IMR-90 (cell line): ENCODE measurements at regions not wholly inside any gene's neighbourhood (a gene's known extent, or its start where the extent isn't known, plus 50 kb on each side); places are given as distances from the start of the nearest gene placed in this dataset.

ENCODE experiments used
- ATAC-seq: fragments of 200-7000 bp; cut with Tn5 transposase; 2 replicates; pipeline ENCODE4 v1.9.1; 2020; ENCODE audit warnings: low read depth, mild to moderate bottlenecking, moderate library complexity
- BruUV-seq: library from RNA; stranded (reverse); fragments of 400-500 nt; replicated peaks from 2 replicates; lab custom pipeline; 2021; lab: Mats Ljungman, UMichigan
- CTCF ChIA-PET: fragments of 300-600 bp; formaldehyde crosslinking; extraction: SDS; loops from one replicate; lab custom pipeline; 2021; ENCODE audit warnings: antibody characterized with exemption; lab: Yijun Ruan, JAX
- POLR2A ChIA-PET: fragments of 300-600 bp; sonication (Branson Sonifier 250); formaldehyde crosslinking; loops from one replicate; lab custom pipeline; 2022; ENCODE audit warnings: antibody characterized with exemption; ENCODE audit not compliant: unreplicated experiment; lab: Charles Lee
- DNase-seq: peaks from one replicate; pipeline ENCODE4 v3.0.0; 2013
- H2AFZ ChIP-seq: replicated peaks from 2 replicates; pipeline ENCODE3; 2013; ENCODE audit warnings: low read length, mild to moderate bottlenecking; ENCODE audit not compliant: poor library complexity
- H2AK5ac ChIP-seq: 2 replicates; pipeline ENCODE4 v1.6.1; 2013; ENCODE audit warnings: low read depth, low read length, inconsistent platforms
- H2AK9ac ChIP-seq: replicated peaks from 2 replicates; pipeline ENCODE3; 2013; ENCODE audit warnings: mild to moderate bottlenecking, low read depth, low read length, moderate library complexity; ENCODE audit not compliant: poor library complexity
- H2BK120ac ChIP-seq: 2 replicates; pipeline ENCODE4 v1.6.1; 2013; ENCODE audit warnings: low read depth, low read length, inconsistent platforms
- H2BK15ac ChIP-seq: 3 replicates; pipeline ENCODE4 v1.6.1; 2013; ENCODE audit warnings: low read depth, low read length, inconsistent platforms
- H2BK20ac ChIP-seq: 2 replicates; pipeline ENCODE4 v1.6.1; 2013; ENCODE audit warnings: low read depth, mild to moderate bottlenecking, inconsistent platforms, low read length, moderate library complexity
- H2BK5ac ChIP-seq: 2 replicates; pipeline ENCODE4 v1.6.1; 2013; ENCODE audit warnings: mild to moderate bottlenecking, low read depth, low read length, inconsistent platforms; ENCODE audit not compliant: poor library complexity, severe bottlenecking
- H3K14ac ChIP-seq: replicated peaks from 2 replicates; pipeline ENCODE4 v1.6.1; 2013; ENCODE audit warnings: low read depth, low read length, inconsistent platforms
- H3K18ac ChIP-seq: 2 replicates; pipeline ENCODE4 v1.6.1; 2013; ENCODE audit warnings: low read depth, low read length, control low read depth
- H3K23ac ChIP-seq: 2 replicates; pipeline ENCODE4 v1.6.1; 2013; ENCODE audit warnings: low read depth, low read length, inconsistent platforms
- H3K27ac ChIP-seq: 2 replicates; pipeline ENCODE4 v1.5.1; 2013; ENCODE audit warnings: mild to moderate bottlenecking, control low read depth, low read length; ENCODE audit not compliant: insufficient read depth
- H3K27me3 ChIP-seq: 2 replicates; pipeline ENCODE4 v1.6.1; 2013; ENCODE audit warnings: low read length; ENCODE audit not compliant: control insufficient read depth, insufficient read depth
- H3K36me3 ChIP-seq: 2 replicates; pipeline ENCODE4 v1.6.1; 2013; ENCODE audit warnings: low read length, mixed read lengths; ENCODE audit not compliant: control insufficient read depth, insufficient read depth
- H3K4ac ChIP-seq: 2 replicates; pipeline ENCODE4 v1.6.1; 2013; ENCODE audit warnings: low read depth, low read length, inconsistent platforms
- H3K4me1 ChIP-seq: 2 replicates; pipeline ENCODE4 v1.6.1; 2013; ENCODE audit warnings: low read length, mixed read lengths; ENCODE audit not compliant: control insufficient read depth, insufficient read depth
- H3K4me2 ChIP-seq: 2 replicates; pipeline ENCODE4 v1.6.1; 2013; ENCODE audit warnings: low read depth, mild to moderate bottlenecking, control low read depth, low read length, moderate library complexity
- H3K4me3 ChIP-seq: 2 replicates; pipeline ENCODE4 v1.5.1; 2013; ENCODE audit warnings: low read depth, mild to moderate bottlenecking, control low read depth, low read length, moderate library complexity; ENCODE audit not compliant: insufficient read depth
- H3K56ac ChIP-seq: 2 replicates; pipeline ENCODE4 v1.6.1; 2013; ENCODE audit warnings: low read length, inconsistent platforms; ENCODE audit not compliant: insufficient read depth; ENCODE audit errors: extremely low read depth
- H3K79me1 ChIP-seq, 2 experiments: 2 replicates each; pipeline ENCODE4 v1.6.1; 2013; ENCODE audit warnings: low read length in 2 of 2, inconsistent platforms in 1 of 2, low read depth in 1 of 2
- H3K9ac ChIP-seq: 2 replicates; pipeline ENCODE4 v1.6.1; 2013; ENCODE audit warnings: low read depth, low read length, control low read depth
- H3K9me1 ChIP-seq: 2 replicates; pipeline ENCODE4 v1.6.1; 2013; ENCODE audit warnings: low read length, inconsistent platforms; ENCODE audit not compliant: insufficient read depth
- H3K9me3 ChIP-seq: 2 replicates; pipeline ENCODE4 v1.6.1; 2013; ENCODE audit warnings: low read length; ENCODE audit not compliant: control insufficient read depth, insufficient read depth
- H4K20me1 ChIP-seq: 2 replicates; pipeline ENCODE4 v1.6.1; 2013; ENCODE audit warnings: low read length, inconsistent platforms; ENCODE audit not compliant: insufficient read depth
- H4K5ac ChIP-seq: 2 replicates; pipeline ENCODE4 v1.6.1; 2013; ENCODE audit warnings: mild to moderate bottlenecking, low read depth, low read length, control low read depth
- H4K8ac ChIP-seq, 2 experiments: 2 replicates each; pipeline ENCODE4 v1.6.1; 2013; ENCODE audit warnings: low read depth in 2 of 2, low read length in 2 of 2, control low read depth in 1 of 2, inconsistent platforms in 1 of 2
- H4K91ac ChIP-seq: 2 replicates; pipeline ENCODE4 v1.6.1; 2013; ENCODE audit warnings: low read depth, low read length, inconsistent platforms; ENCODE audit not compliant: insufficient read depth
- BHLHE40 ChIP-seq: fragments of 150-350 bp; IDR thresholded peaks from 2 replicates; pipeline ENCODE4 v1.6.1; 2016; ENCODE audit warnings: mild to moderate bottlenecking, low read depth, low read length
- CEBPB ChIP-seq: IDR thresholded peaks from 2 replicates; pipeline ENCODE4 v1.6.1; 2012; ENCODE audit warnings: low read depth, low read length, improper control_type of control experiment
- CHD1 ChIP-seq: IDR thresholded peaks from 2 replicates; pipeline ENCODE4 v1.6.1; 2012; ENCODE audit warnings: low read depth, low read length, improper control_type of control experiment
- CTCF ChIP-seq: conservative IDR thresholded peaks from 2 replicates; pipeline ENCODE4 v1.5.1; 2012; ENCODE audit warnings: mild to moderate bottlenecking, low read depth, low read length, improper control_type of control experiment
- ELK1 ChIP-seq: fragments of 150-350 bp; IDR thresholded peaks from 2 replicates; pipeline ENCODE4 v1.6.1; 2016; ENCODE audit warnings: low read depth, mild to moderate bottlenecking, low read length, moderate library complexity, borderline replicate concordance
- FOS ChIP-seq: fragments of 150-350 bp; IDR thresholded peaks from 2 replicates; pipeline ENCODE4 v1.6.1; 2016; ENCODE audit warnings: low read depth, low read length
- MAFK ChIP-seq: IDR thresholded peaks from 2 replicates; pipeline ENCODE4 v1.6.1; 2012; ENCODE audit warnings: low read depth, low read length, improper control_type of control experiment
- MAZ ChIP-seq: IDR thresholded peaks from 2 replicates; pipeline ENCODE4 v1.6.1; 2012; ENCODE audit warnings: low read depth, mild to moderate bottlenecking, low read length, improper control_type of control experiment, moderate library complexity, borderline replicate concordance
- MXI1 ChIP-seq: IDR thresholded peaks from 2 replicates; pipeline ENCODE4 v1.6.1; 2012; ENCODE audit warnings: low read depth, mild to moderate bottlenecking, low read length, moderate library complexity, borderline replicate concordance
- NFE2L2 ChIP-seq: fragments of 150-350 bp; IDR thresholded peaks from 2 replicates; pipeline ENCODE4 v1.6.1; 2016; ENCODE audit warnings: low read depth, mild to moderate bottlenecking, low read length
- POLR2A ChIP-seq: IDR thresholded peaks from 2 replicates; pipeline ENCODE4 v1.6.1; 2012; ENCODE audit warnings: mild to moderate bottlenecking, low read depth, low read length
- RAD21 ChIP-seq: IDR thresholded peaks from 2 replicates; pipeline ENCODE4 v1.6.1; 2012; ENCODE audit warnings: low read length, improper control_type of control experiment
- RCOR1 ChIP-seq: IDR thresholded peaks from 2 replicates; pipeline ENCODE4 v1.6.1; 2012; ENCODE audit warnings: mild to moderate bottlenecking, low read length, improper control_type of control experiment; ENCODE audit not compliant: insufficient replicate concordance
- RFX5 ChIP-seq: IDR thresholded peaks from 2 replicates; pipeline ENCODE4 v1.8.0; 2012; ENCODE audit warnings: low read depth, mild to moderate bottlenecking, low read length, moderate library complexity
- SMC3 ChIP-seq: fragments of 150-350 bp; IDR thresholded peaks from 2 replicates; pipeline ENCODE4 v1.6.1; 2016; ENCODE audit warnings: low read depth, mild to moderate bottlenecking, antibody characterized with exemption, low read length, moderate library complexity
- USF2 ChIP-seq: fragments of 150-350 bp; IDR thresholded peaks from 2 replicates; pipeline ENCODE4 v1.6.1; 2017; ENCODE audit warnings: mild to moderate bottlenecking, antibody characterized with exemption, low read length, low read depth
- WGBS, 2 experiments: methylation state at CpG; one replicate each; pipeline versions ENCODE4 v1.1.5 to v1.1.7; 2013; ENCODE audit warnings: missing lambda C conversion rate in 2 of 2; ENCODE audit not compliant: insufficient read length in 1 of 2; ENCODE audit errors: extremely low coverage in 2 of 2; 5-methylcytosine and 5-hydroxymethylcytosine counted together
- dilution Hi-C: fragments of 300-500 bp; cut with HindIII; formaldehyde crosslinking; loops from one replicate; pipeline ENCODE4 v1.14.3; 2018; ENCODE audit warnings: low sequenced_read_pairs; ENCODE audit not compliant: unreplicated experiment
- in situ Hi-C: fragments of 300-500 bp; cut with MboI; formaldehyde crosslinking; loops from 3 replicates; pipeline ENCODE4 v1.14.3; 2019; ENCODE audit warnings: low sequenced_read_pairs, inconsistent platforms, mixed read lengths
- intact Hi-C: fragments of 100-400 bp; cut with micrococcal nuclease; formaldehyde crosslinking; loops from 2 replicates; pipeline ENCODE4 v1.10.0; 2022

DNA sequence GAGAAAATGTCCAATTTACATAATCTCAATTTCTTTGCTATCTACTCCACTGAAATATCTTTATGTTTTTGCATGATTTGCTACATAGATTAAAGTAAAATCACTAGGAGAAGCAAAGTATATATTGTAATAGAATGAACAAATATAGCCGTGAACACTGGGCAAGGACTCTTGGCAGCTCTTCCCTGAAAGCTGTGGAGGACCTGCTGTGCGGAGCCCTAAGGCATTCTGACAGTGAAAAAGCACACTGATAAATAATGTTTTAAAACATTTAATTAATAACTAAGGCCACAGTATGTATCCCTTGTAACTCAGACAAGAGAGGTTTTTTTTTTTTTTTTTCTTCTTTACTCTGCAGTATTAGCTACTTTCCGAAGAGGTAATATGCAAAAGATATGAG lies 256.1 kb upstream of the DPYD start:
- no peaks in the 10 kb centered on the region for H4K20me1 ChIP-seq
- H3K14ac ChIP-seq = no peak overlapping the region
- no peak overlapping the region for H3K4me3 ChIP-seq
- H3K56ac ChIP-seq = no peak overlapping the region
- no peak overlapping the region for H3K9ac ChIP-seq
- DNase-seq (no peak), ATAC-seq (no peak)
- H3K36me3 ChIP-seq = no peaks in the 10 kb centered on the region
- no peak overlapping the region for H4K8ac ChIP-seq
- H2AFZ ChIP-seq = no peak overlapping the region
- H3K18ac ChIP-seq = no peak overlapping the region
- 0 out of 2 replicates have a peak, but pooled peaks cover 2% of the 10 kb centered on the region for H3K9me1 ChIP-seq
- no CpG with 5 or more reads among the region's 3 CpGs for WGBS, 2 experiments
- no peak overlapping the region for H3K4ac ChIP-seq
- dilution Hi-C loops (no loop called here), intact Hi-C loops (no loop called here), in situ Hi-C loops (no loop called here)
- no peaks in the 10 kb centered on the region for H3K9me3 ChIP-seq
- H3K79me1 ChIP-seq = no peaks in the 10 kb centered on the region
- H2BK120ac ChIP-seq = no peak overlapping the region
- no TSS peak for BruUV-seq
- H2BK15ac ChIP-seq = no peak overlapping the region
- no peak overlapping the region for H3K23ac ChIP-seq
- no peak overlapping the region for H2AK5ac ChIP-seq
- no peak overlapping the region for H4K5ac ChIP-seq
- H2AK9ac ChIP-seq = no peak overlapping the region
- no peak overlapping the region for H3K27ac ChIP-seq
- H3K4me1 ChIP-seq = no peaks in the 10 kb centered on the region
- POLR2A ChIA-PET = no interaction called here
- no peak overlapping the region for H2BK5ac ChIP-seq
- CTCF ChIA-PET = interaction anchor here (0.6 kb wide), 1 partner anchor 62 kb away, joined by 3 read pairs; no protein-coding TSS in a partner anchor
- TF ChIP-seq RFX5 = no peak
- no peak for TF ChIP-seq ELK1
- TF ChIP-seq NFE2L2 = no peak
- TF ChIP-seq FOS = no peak
- no peak for TF ChIP-seq CHD1
- no peak for TF ChIP-seq MXI1
- TF ChIP-seq BHLHE40 = no peak
- TF ChIP-seq MAFK = no peak
- TF ChIP-seq SMC3 = no peak
- no peak for TF ChIP-seq RAD21
- TF ChIP-seq CTCF = no peak
- TF ChIP-seq CEBPB = no peak
- no peak for TF ChIP-seq RCOR1
- TF ChIP-seq MAZ = no peak
- TF ChIP-seq USF2 = no peak
- no peak for TF ChIP-seq POLR2A
- no peak overlapping the region for H4K91ac ChIP-seq
- no peak overlapping the region for H3K4me2 ChIP-seq
- no peaks in the 10 kb centered on the region for H3K27me3 ChIP-seq
- H2BK20ac ChIP-seq = no peak overlapping the region
